OCI-LY1 (cell line): ENCODE measurements at regions not wholly inside any gene's neighbourhood (a gene's known extent, or its start where the extent isn't known, plus 50 kb on each side); places are given as distances from the start of the nearest gene placed in this dataset.

Source experiments
- H2AFZ ChIP-seq: fragments of 200-600 bp; sonication (generic), shearing (Covaris generic); 2 replicates; pipeline ENCODE4 v1.6.0; 2014; ENCODE audit warnings: antibody characterized with exemption, mild to moderate bottlenecking, low read length
- H3F3A ChIP-seq: fragments of 200-600 bp; sonication (generic), shearing (Covaris generic); 2 replicates; pipeline ENCODE4 v1.6.0; 2014; ENCODE audit warnings: mild to moderate bottlenecking, antibody characterized with exemption, low read length, moderate library complexity; ENCODE audit not compliant: insufficient read depth
- H3K27ac ChIP-seq: fragments of 200-600 bp; sonication (generic); 2 replicates; pipeline ENCODE4 v1.5.1; 2014; ENCODE audit warnings: low read length, mixed run types, mild to moderate bottlenecking, low read depth; ENCODE audit not compliant: poor library complexity, severe bottlenecking
- H3K27me3 ChIP-seq: fragments of 200-600 bp; sonication (generic); 2 replicates; pipeline ENCODE4 v1.6.0; 2014; ENCODE audit warnings: antibody characterized with exemption, mild to moderate bottlenecking, low read length, moderate library complexity; ENCODE audit not compliant: insufficient read depth
- H3K36me3 ChIP-seq: fragments of 200-600 bp; sonication (generic); 2 replicates; pipeline ENCODE4 v1.6.1; 2014; ENCODE audit warnings: mild to moderate bottlenecking, antibody characterized with exemption, low read length, moderate library complexity, mixed read lengths; ENCODE audit not compliant: insufficient read depth
- H3K4me1 ChIP-seq: fragments of 200-600 bp; sonication (generic); 2 replicates; pipeline ENCODE4 v1.5.1; 2014; ENCODE audit warnings: mild to moderate bottlenecking, low read length, moderate library complexity; ENCODE audit not compliant: insufficient read depth, severe bottlenecking
- H3K4me2 ChIP-seq: fragments of 200-600 bp; sonication (generic), shearing (Covaris generic); 2 replicates; pipeline ENCODE4 v1.6.1; 2014; ENCODE audit warnings: low read length
- H3K4me3 ChIP-seq: fragments of 200-600 bp; sonication (generic); 2 replicates; pipeline ENCODE4 v1.5.1; 2014; ENCODE audit warnings: low read length, low read depth, mild to moderate bottlenecking, mixed read lengths; ENCODE audit not compliant: poor library complexity, severe bottlenecking
- H3K79me2 ChIP-seq: fragments of 200-600 bp; shearing (Covaris generic); 2 replicates; pipeline ENCODE4 v1.6.1; 2016; ENCODE audit warnings: mixed run types, low read length, mixed read lengths; ENCODE audit not compliant: insufficient read depth
- H3K9ac ChIP-seq: fragments of 200-600 bp; sonication (generic), shearing (Covaris generic); 2 replicates; pipeline ENCODE4 v1.6.1; 2014; ENCODE audit warnings: mild to moderate bottlenecking, low read length, mixed read lengths
- H3K9me2 ChIP-seq: fragments of 200-600 bp; sonication (generic), shearing (Covaris generic); 2 replicates; pipeline ENCODE4 v1.6.1; 2014; ENCODE audit warnings: low read depth, mild to moderate bottlenecking, low read length, mixed read lengths
- H3K9me3 ChIP-seq: fragments of 200-600 bp; shearing (Covaris generic); 2 replicates; pipeline ENCODE4 v1.6.1; 2014; ENCODE audit warnings: low read length, mixed read lengths
- H4K20me1 ChIP-seq: fragments of 200-600 bp; sonication (generic), shearing (Covaris generic); 2 replicates; pipeline ENCODE4 v1.6.0; 2016; ENCODE audit warnings: mild to moderate bottlenecking, low read length; ENCODE audit not compliant: insufficient read depth
- EZH2 ChIP-seq: fragments of 200-600 bp; sonication (generic), shearing (Covaris generic); IDR thresholded peaks from 2 replicates; pipeline ENCODE4 v1.8.0; 2017; ENCODE audit warnings: borderline replicate concordance, mixed run types, mild to moderate bottlenecking, antibody characterized with exemption, low read length, moderate library complexity, mixed read lengths
- TF ChIP-seq, protein P1 (sequence below): fragments of 200-600 bp; sonication (generic), shearing (Covaris generic); IDR thresholded peaks from 2 replicates; pipeline ENCODE4 v1.5.1; 2017; ENCODE audit warnings: mild to moderate bottlenecking, antibody characterized with exemption, low read length, moderate library complexity, mixed read lengths

DNA sequence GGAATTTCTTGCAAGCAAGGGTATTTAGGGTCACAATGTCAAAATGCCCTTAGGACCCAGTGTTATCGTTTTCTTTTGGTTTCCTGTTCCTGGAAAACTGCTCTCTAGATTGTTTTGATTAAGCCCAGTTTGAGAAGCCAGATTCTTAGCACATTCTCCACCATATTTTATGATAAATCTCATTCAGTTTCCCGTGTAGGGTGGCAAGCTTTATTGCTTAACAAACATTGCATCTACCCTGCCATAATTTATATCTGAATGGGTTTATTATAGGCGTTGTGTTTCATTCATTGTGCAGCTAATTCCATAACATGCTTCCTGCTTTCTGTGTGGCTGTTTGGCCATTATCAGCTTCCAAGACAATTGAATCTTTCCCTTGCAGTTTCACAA, 389.1 kb upstream of the DYNLRB2 start:
- H3K36me3 ChIP-seq = no peaks in the 10 kb centered on the region
- no peaks in the 10 kb centered on the region for H3K9me3 ChIP-seq
- TF ChIP-seq EZH2 = no peak
- TF ChIP-seq, protein P1, sequence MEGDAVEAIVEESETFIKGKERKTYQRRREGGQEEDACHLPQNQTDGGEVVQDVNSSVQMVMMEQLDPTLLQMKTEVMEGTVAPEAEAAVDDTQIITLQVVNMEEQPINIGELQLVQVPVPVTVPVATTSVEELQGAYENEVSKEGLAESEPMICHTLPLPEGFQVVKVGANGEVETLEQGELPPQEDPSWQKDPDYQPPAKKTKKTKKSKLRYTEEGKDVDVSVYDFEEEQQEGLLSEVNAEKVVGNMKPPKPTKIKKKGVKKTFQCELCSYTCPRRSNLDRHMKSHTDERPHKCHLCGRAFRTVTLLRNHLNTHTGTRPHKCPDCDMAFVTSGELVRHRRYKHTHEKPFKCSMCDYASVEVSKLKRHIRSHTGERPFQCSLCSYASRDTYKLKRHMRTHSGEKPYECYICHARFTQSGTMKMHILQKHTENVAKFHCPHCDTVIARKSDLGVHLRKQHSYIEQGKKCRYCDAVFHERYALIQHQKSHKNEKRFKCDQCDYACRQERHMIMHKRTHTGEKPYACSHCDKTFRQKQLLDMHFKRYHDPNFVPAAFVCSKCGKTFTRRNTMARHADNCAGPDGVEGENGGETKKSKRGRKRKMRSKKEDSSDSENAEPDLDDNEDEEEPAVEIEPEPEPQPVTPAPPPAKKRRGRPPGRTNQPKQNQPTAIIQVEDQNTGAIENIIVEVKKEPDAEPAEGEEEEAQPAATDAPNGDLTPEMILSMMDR = no peak
- H3F3A ChIP-seq = no peaks in the 10 kb centered on the region
- H3K4me2 ChIP-seq = no peak overlapping the region
- no peaks in the 10 kb centered on the region for H3K79me2 ChIP-seq
- H3K4me3 ChIP-seq = no peak overlapping the region
- H3K27me3 ChIP-seq = no peaks in the 10 kb centered on the region
- H4K20me1 ChIP-seq = no peaks in the 10 kb centered on the region
- H3K4me1 ChIP-seq = no peaks in the 10 kb centered on the region
- H3K27ac ChIP-seq = no peak overlapping the region
- no peak overlapping the region for H2AFZ ChIP-seq
- H3K9ac ChIP-seq = no peak overlapping the region
- H3K9me2 ChIP-seq = no peaks in the 10 kb centered on the region

DNA sequence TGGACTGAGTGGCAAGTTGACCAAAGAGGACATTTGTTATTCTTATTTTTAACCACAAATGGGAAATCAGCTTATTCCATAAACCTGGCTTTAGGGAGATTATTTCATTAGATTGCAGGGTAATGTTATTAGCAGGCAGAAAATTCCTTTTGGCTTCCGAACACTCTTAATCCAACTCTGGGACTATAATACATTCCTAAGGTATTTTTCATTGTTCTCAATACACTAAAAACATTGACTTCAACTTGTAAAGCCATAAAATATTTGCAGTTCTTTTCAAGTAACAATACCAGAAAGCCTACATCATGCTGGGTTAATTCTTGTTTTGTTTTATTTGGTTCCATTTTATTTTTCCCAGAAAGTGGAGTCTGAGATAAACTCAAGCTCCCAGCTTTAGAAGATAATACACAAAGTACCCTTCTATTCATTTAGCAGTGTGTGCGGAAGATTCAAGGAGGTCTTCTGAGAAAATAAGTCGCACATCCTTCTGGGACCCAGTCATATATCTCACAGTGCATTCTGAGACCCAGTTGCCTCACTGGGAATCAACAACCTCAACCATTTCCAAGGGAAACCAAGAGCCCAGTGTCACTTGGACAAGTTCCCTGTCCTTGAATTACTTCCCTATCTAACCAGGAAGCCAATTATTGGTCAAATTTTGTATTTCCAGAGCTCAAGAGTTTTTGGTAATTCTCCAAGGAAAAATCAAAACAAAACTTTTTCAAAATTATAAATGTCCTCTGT, 389.6 kb upstream of the DYNLRB2 start:
- no peak overlapping the region for H3K9ac ChIP-seq
- no peaks in the 10 kb centered on the region for H3K27me3 ChIP-seq
- no peaks in the 10 kb centered on the region for H3K9me3 ChIP-seq
- no peak overlapping the region for H3K27ac ChIP-seq
- no peaks in the 10 kb centered on the region for H3K9me2 ChIP-seq
- H4K20me1 ChIP-seq = no peaks in the 10 kb centered on the region
- TF ChIP-seq, protein P1 = no peak
- TF ChIP-seq EZH2 = no peak
- H3F3A ChIP-seq = no peaks in the 10 kb centered on the region
- no peak overlapping the region for H3K4me2 ChIP-seq
- no peaks in the 10 kb centered on the region for H3K79me2 ChIP-seq
- no peaks in the 10 kb centered on the region for H3K36me3 ChIP-seq
- no peak overlapping the region for H2AFZ ChIP-seq
- H3K4me3 ChIP-seq = no peak overlapping the region
- no peaks in the 10 kb centered on the region for H3K4me1 ChIP-seq

DNA sequence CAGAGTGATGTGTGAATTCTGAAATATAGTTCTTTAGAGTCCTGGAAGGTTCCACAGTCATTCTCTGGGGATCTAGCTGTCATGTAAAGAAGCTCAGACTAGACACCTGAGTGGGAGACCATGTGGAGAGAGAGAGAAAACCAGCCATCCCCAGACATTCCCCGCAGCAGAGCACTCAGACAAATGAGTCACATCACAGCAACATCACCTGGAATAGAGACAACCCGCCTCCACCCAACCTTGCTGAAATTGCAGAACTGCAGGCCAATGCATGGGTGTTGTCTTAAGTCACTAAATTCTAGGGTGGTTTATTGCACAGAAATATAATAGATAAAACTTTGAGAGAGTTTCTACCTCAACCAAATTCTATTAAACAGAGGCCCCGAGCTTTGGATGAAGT, 392.0 kb upstream of the DYNLRB2 start:
- no peak overlapping the region for H2AFZ ChIP-seq
- H4K20me1 ChIP-seq = no peaks in the 10 kb centered on the region
- no peaks in the 10 kb centered on the region for H3K9me3 ChIP-seq
- H3K36me3 ChIP-seq = no peaks in the 10 kb centered on the region
- no peaks in the 10 kb centered on the region for H3F3A ChIP-seq
- H3K9ac ChIP-seq = no peak overlapping the region
- H3K27me3 ChIP-seq = no peaks in the 10 kb centered on the region
- TF ChIP-seq, protein P1 = no peak
- no peak for TF ChIP-seq EZH2
- no peak overlapping the region for H3K27ac ChIP-seq
- no peaks in the 10 kb centered on the region for H3K4me1 ChIP-seq
- no peak overlapping the region for H3K4me2 ChIP-seq
- H3K79me2 ChIP-seq = no peaks in the 10 kb centered on the region
- H3K4me3 ChIP-seq = no peak overlapping the region
- H3K9me2 ChIP-seq = no peaks in the 10 kb centered on the region
